SJCRH30 (cell line): ENCODE measurements at regions not wholly inside any gene's neighbourhood (a gene's known extent, or its start where the extent isn't known, plus 50 kb on each side); places are given as distances from the start of the nearest gene placed in this dataset.
A peak's percentile ranks its signal among the peaks of the same experiment; 100 is the strongest.
"Not testable (repeated sequence)": the region's sequence is repeated elsewhere in the genome, so short reads cannot be mapped to it uniquely, and the experiment has no call there.

Experiments
- DNase-seq, 2 experiments: peaks; one replicate each; pipeline ENCODE4 v3.0.0-alpha.2; 2015 to 2020
- H3K27ac ChIP-seq: fragments of 250-450 bp; sonication (Bioruptor Pico); 2 replicates; pipeline ENCODE4 v1.5.1; 2020; ENCODE audit warnings: mild to moderate bottlenecking, moderate library complexity
- H3K27me3 ChIP-seq: fragments of 250-450 bp; sonication (Bioruptor Pico); 2 replicates; pipeline ENCODE4 v1.5.1; 2020; ENCODE audit warnings: mild to moderate bottlenecking, moderate library complexity
- H3K36me3 ChIP-seq: fragments of 250-450 bp; sonication (Bioruptor Pico); 2 replicates; pipeline ENCODE4 v1.5.1; 2020; ENCODE audit warnings: mild to moderate bottlenecking, moderate library complexity
- H3K4me1 ChIP-seq: fragments of 250-450 bp; sonication (Bioruptor Pico); 2 replicates; pipeline ENCODE4 v1.5.1; 2020; ENCODE audit warnings: mild to moderate bottlenecking, moderate library complexity
- H3K4me3 ChIP-seq: fragments of 250-450 bp; sonication (Bioruptor Pico); 2 replicates; pipeline ENCODE4 v1.5.1; 2020; ENCODE audit warnings: mild to moderate bottlenecking, moderate library complexity
- H3K9me3 ChIP-seq: fragments of 250-450 bp; sonication (Bioruptor Pico); replicated peaks from 2 replicates; pipeline ENCODE4 v1.5.1; 2020; ENCODE audit warnings: mild to moderate bottlenecking, moderate library complexity

DNA sequence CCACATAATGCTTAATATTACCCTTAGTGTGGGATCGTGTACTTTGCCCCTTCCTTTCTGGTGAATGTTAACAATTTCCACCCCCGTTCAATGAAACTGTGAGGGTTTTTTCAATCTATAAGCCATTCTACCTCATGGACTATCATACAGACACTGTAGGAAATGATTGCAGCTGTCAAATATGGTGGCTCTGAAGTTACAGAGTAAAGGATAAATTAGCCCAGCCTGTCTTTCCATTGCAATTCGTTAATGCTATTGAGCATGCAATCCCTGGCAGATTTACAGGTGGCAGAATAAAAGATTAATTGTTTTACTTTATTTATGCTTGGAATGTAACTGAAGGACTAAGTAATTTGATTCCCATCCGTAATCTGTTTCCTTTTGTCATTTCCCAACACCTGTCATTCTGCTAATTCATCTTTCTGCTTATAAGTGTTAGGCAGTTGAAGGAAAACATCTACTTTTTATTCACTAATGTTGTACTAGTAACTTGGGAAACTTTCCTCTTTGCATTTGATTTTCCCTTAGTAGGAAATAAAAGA, 1211.6 kb upstream of the LRRN3 start:
- no peaks in the 10 kb centered on the region for H3K27me3 ChIP-seq
- H3K36me3 ChIP-seq: no peaks in the 10 kb centered on the region
- peaks cover 25% of the 10 kb centered on the region for H3K4me1 ChIP-seq
- peak overlapping the region; percentile 45 for H3K27ac ChIP-seq
- H3K4me3 ChIP-seq: no peak overlapping the region
- H3K9me3 ChIP-seq: no peaks in the 10 kb centered on the region
- DNase-seq: peak; percentile 22 to 76

DNA sequence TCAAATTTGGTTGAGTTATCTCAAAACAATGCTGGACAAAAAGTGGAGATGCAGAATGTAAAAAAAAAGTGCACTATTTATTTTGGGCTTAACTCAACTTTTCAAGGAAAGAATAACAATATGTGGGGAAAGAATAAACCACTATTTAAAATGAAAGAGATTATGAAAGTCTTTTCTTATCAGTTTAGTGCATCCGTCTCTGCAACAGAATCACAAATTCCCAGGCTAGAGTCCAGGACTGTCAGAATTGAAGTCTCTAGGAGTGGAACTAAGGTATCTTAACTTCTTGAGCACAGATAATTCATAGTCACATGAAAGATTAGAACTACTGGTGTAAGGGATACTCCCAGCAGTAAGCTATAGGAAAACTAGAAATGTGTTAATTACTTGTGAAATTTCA, 1200.3 kb upstream of the LRRN3 start:
- no peaks in the 10 kb centered on the region for H3K4me1 ChIP-seq
- H3K36me3 ChIP-seq: no peaks in the 10 kb centered on the region
- no peak for DNase-seq
- no peaks in the 10 kb centered on the region for H3K9me3 ChIP-seq
- no peak overlapping the region for H3K27ac ChIP-seq
- H3K4me3 ChIP-seq: no peak overlapping the region
- H3K27me3 ChIP-seq: no peaks in the 10 kb centered on the region

DNA sequence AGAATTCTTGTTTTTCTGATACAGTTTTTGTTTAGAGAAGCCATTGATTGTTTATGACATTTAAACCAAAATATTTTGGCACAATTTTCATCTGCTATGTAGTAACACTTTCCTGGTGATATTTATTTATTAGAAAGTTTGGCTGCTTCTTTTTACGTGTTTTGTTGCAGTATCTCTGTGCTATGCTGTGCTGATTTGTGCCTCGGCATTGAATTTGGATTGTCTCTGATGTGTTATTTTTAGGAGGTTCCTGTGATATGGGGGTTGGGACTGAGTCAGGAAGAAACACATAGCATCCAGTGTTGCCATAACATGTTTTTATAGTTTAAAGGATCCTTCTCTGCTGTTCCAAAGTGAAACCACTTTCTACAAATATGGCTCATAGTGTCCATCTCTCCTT, 1197.7 kb upstream of the LRRN3 start:
- Histone ChIP-seq H3K36me3 (no peaks in the 10 kb centered on the region), H3K9me3 (no peaks in the 10 kb centered on the region), H3K27me3 (no peaks in the 10 kb centered on the region), H3K27ac (no peak overlapping the region), H3K4me1 (no peaks in the 10 kb centered on the region), H3K4me3 (no peak overlapping the region)
- no peak for DNase-seq

DNA sequence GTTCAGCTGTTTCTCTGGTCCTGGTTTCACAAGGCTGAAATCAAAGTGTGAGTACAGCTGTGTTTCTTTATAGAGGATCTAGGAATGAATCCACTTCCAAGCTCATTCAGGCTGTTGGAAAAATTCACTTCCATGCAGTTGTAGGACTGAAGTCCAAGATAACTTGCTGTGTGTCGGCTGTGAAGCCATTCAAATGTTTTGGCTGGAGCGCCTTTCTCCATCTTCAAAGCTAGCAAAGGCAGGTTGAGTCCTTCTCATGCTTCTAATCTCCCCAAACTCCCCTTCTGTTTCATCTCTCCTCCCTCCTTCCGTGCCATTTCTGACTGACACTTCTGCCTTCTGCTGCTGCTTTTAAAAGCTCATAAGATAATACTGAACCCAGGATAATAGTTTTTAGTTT, 1195.4 kb upstream of the LRRN3 start:
- no peak overlapping the region for H3K4me3 ChIP-seq
- no peaks in the 10 kb centered on the region for H3K4me1 ChIP-seq
- no peaks in the 10 kb centered on the region for H3K36me3 ChIP-seq
- no peaks in the 10 kb centered on the region for H3K27me3 ChIP-seq
- no peak overlapping the region for H3K27ac ChIP-seq
- no peaks in the 10 kb centered on the region for H3K9me3 ChIP-seq
- DNase-seq: no peak

GRCh38 chr7:109901926-109902325, 1189.0 kb upstream of the LRRN3 start:
- Histone ChIP-seq H3K4me3 (no peak overlapping the region), H3K27ac (no peak overlapping the region), H3K36me3 (no peaks in the 10 kb centered on the region), H3K9me3 (no peaks in the 10 kb centered on the region), H3K4me1 (no peaks in the 10 kb centered on the region), H3K27me3 (no peaks in the 10 kb centered on the region)
- DNase-seq: no peak

- not testable (repeated sequence) for H3K27me3 ChIP-seq, H3K4me1 ChIP-seq
Observed at GRCh38 chr7:109905368-109906065, 1185.4 kb upstream of the LRRN3 start.

DNA sequence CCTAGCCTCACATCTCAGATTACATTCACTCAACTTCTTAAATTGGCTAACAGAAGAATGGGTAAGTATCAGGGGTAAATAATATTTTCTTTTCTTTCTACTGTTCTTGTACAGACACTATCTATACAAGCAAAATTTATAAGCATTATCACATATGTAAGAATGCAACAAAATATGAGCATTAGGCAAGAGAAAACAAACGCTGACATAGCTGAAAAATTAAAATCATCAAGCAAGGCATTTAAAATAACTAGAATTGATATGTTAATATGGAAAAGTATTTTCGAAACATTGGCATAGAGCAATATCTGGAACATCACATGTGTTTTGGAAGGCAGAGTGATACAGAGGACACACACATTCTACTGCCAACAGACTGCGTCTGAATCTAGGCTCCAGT, 1175.3 kb upstream of the LRRN3 start:
- no peaks in the 10 kb centered on the region for H3K4me1 ChIP-seq
- no peak for DNase-seq

More at GRCh38 chr7:109905368-109906065, 1185.4 kb upstream of the LRRN3 start:
- H3K36me3 ChIP-seq, H3K9me3 ChIP-seq, H3K27ac ChIP-seq, H3K4me3 ChIP-seq, DNase-seq: not testable (repeated sequence)

DNA sequence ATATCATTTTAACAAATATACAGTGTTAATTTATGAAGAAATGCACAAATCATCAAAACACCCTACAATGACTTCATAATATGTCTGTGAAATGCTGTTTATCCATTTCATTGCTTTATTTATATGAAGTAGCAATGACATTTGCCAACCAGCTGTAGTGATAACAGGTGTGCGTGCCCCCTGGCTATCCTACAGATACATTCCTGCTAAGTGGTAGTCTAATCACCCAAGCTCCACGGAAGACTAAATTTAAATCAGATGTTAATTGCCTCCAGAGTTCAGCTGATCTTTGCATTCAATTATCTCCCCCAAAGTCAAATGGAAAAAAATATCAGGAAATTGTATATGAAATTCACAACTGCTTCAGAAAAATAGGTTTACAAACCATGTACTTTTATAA, 1164.2 kb upstream of the LRRN3 start:
- H3K36me3 ChIP-seq: no peaks in the 10 kb centered on the region
- H3K27ac ChIP-seq: no peak overlapping the region
- no peak overlapping the region for H3K4me3 ChIP-seq
- peak; percentile 50 for DNase-seq
- H3K27me3 ChIP-seq: no peaks in the 10 kb centered on the region
- peaks cover 7% of the 10 kb centered on the region; the same call in 1 of the 2 replicates for H3K4me1 ChIP-seq
- H3K9me3 ChIP-seq: no peaks in the 10 kb centered on the region

More for the DNA sequence above, 1175.3 kb upstream of the LRRN3 start:
- Histone ChIP-seq H3K27ac (no peak overlapping the region), H3K4me3 (no peak overlapping the region), H3K36me3 (no peaks in the 10 kb centered on the region), H3K27me3 (no peaks in the 10 kb centered on the region), H3K9me3 (peaks cover 7% of the 10 kb centered on the region; the same call in 1 of the 2 replicates)

- peaks cover 7% of the 10 kb centered on the region; the same call in 1 of the 2 replicates for H3K4me1 ChIP-seq
Observed at GRCh38 chr7:109930049-109930448, 1160.9 kb upstream of the LRRN3 start.

GRCh38 chr7:109939207-109939606, 1151.7 kb upstream of the LRRN3 start:
- Histone ChIP-seq H3K36me3 (no peaks in the 10 kb centered on the region), H3K4me1 (no peaks in the 10 kb centered on the region; the same call in 1 of the 2 replicates), H3K27ac (no peak overlapping the region), H3K4me3 (no peak overlapping the region), H3K27me3 (no peaks in the 10 kb centered on the region), H3K9me3 (no peaks in the 10 kb centered on the region)
- no peak for DNase-seq

More at GRCh38 chr7:109930049-109930448, 1160.9 kb upstream of the LRRN3 start:
- H3K36me3 ChIP-seq: no peaks in the 10 kb centered on the region
- H3K9me3 ChIP-seq: no peaks in the 10 kb centered on the region
- H3K27ac ChIP-seq: no peak overlapping the region
- DNase-seq: no peak
- no peaks in the 10 kb centered on the region for H3K27me3 ChIP-seq
- H3K4me3 ChIP-seq: no peak overlapping the region

DNA sequence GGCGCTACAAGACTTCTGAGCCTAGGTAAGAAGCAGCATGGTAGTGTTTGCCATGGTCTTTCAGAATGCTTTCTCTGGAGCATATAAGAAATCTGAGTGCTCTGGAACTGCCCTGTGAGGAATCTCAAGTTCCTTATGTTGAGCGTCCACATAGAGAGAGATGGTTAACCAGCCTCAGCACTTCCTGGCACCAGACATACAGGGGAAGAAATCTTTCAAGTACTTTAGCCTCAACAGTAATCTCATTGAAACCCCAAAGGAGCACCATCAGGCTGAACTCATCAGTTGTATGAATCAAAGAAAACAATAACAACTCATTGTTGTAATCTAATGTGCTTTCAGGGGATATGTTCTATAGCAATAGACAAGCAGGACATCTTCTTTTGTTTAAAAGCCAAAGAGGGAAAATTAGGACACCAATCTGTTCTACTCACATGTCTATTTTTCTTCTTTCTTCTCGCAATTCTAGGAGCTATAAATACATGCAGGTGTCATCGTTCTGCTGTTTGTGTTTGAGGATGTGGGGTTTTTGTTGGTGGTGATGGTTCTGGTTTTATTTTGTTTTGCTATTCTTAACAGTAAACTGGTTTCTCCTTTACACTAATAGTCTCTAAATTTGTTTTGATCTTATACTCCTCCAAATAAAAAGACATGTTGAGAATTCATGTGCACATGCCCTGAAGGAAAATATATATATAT, 1145.0 kb upstream of the LRRN3 start:
- Histone ChIP-seq H3K27ac (no peak overlapping the region), H3K4me3 (no peak overlapping the region), H3K27me3 (no peaks in the 10 kb centered on the region), H3K9me3 (no peaks in the 10 kb centered on the region), H3K4me1 (peaks cover 4% of the 10 kb centered on the region; the same call in 1 of the 2 replicates), H3K36me3 (no peaks in the 10 kb centered on the region)
- DNase-seq: no peak

- DNase-seq: peak in 1 of 2 experiments; percentile 36
- Histone ChIP-seq H3K9me3 (no peaks in the 10 kb centered on the region), H3K4me1 (peaks cover 4% of the 10 kb centered on the region; the same call in 1 of the 2 replicates), H3K4me3 (no peak overlapping the region), H3K27ac (no peak overlapping the region), H3K36me3 (no peaks in the 10 kb centered on the region), H3K27me3 (no peaks in the 10 kb centered on the region)
Observed at GRCh38 chr7:109950256-109950655, 1140.7 kb upstream of the LRRN3 start.

GRCh38 chr7:109950821-109951564, 1139.9 kb upstream of the LRRN3 start:
- Histone ChIP-seq H3K36me3 (no peaks in the 10 kb centered on the region), H3K4me1 (peaks cover 4% of the 10 kb centered on the region; the same call in 1 of the 2 replicates), H3K27me3 (no peaks in the 10 kb centered on the region), H3K9me3 (no peaks in the 10 kb centered on the region), H3K27ac (no peak overlapping the region), H3K4me3 (no peak overlapping the region)
- no peak for DNase-seq

- Histone ChIP-seq H3K9me3 (no peaks in the 10 kb centered on the region), H3K4me1 (peaks cover 4% of the 10 kb centered on the region; the same call in 1 of the 2 replicates), H3K27ac (no peak overlapping the region), H3K4me3 (no peak overlapping the region), H3K36me3 (no peaks in the 10 kb centered on the region), H3K27me3 (no peaks in the 10 kb centered on the region)
- DNase-seq: no peak
Observed at GRCh38 chr7:109951565-109951928, 1139.4 kb upstream of the LRRN3 start.

GRCh38 chr7:109955986-109956385, 1134.9 kb upstream of the LRRN3 start:
- H3K9me3 ChIP-seq: no peaks in the 10 kb centered on the region
- no peak overlapping the region for H3K4me3 ChIP-seq
- no peaks in the 10 kb centered on the region for H3K4me1 ChIP-seq
- no peak for DNase-seq
- no peak overlapping the region for H3K27ac ChIP-seq
- no peaks in the 10 kb centered on the region for H3K36me3 ChIP-seq
- H3K27me3 ChIP-seq: no peaks in the 10 kb centered on the region
